ENCODE measurements at regions not wholly inside any gene's neighbourhood (a gene's known extent, or its start where the extent isn't known, plus 50 kb on each side); places are given as distances from the start of the nearest gene placed in this dataset.

- no peak for TF ChIP-seq EZH2phosphoT487 (IDR thresholded peaks at IDR 0.05; ENCODE audit: borderline replicate concordance)
- TF ChIP-seq CTCF (conservative IDR thresholded peaks at IDR 0.05; ENCODE audit: low read length), result no peak
- Histone ChIP-seq H3K79me2 (ENCODE audit: insufficient read depth, low read length) (no peaks in the 10 kb centered on the region), H4K20me1 (ENCODE audit: insufficient read depth, low read length, poor library complexity, severe bottlenecking) (no peaks in the 10 kb centered on the region), H3K27me3 (ENCODE audit: insufficient read depth, low read length, poor library complexity, severe bottlenecking) (no peaks in the 10 kb centered on the region), H2AFZ (ENCODE audit: low read length) (no peak overlapping the region), H3K36me3 (ENCODE audit: insufficient read depth, low read length) (no peaks in the 10 kb centered on the region), H3K4me2 (ENCODE audit: low read depth, low read length, poor library complexity, severe bottlenecking) (no peak overlapping the region), H3K9ac (ENCODE audit: low read depth, low read length, poor library complexity, severe bottlenecking) (no peak overlapping the region), H3K4me1 (ENCODE audit: insufficient read depth, low read length, poor library complexity, severe bottlenecking) (no peaks in the 10 kb centered on the region), H3K9me3 (ENCODE audit: insufficient read depth, low read depth, low read length) (no peaks in the 10 kb centered on the region), H3F3A (ENCODE audit: low read depth) (no peaks in the 10 kb centered on the region), H3K9me2 (replicated peaks; ENCODE audit: low read depth, low read length) (no peaks in the 10 kb centered on the region), H3K4me3 (ENCODE audit: low read length, poor library complexity, severe bottlenecking) (no peak overlapping the region)
Measured at GRCh38 chr20:50417023-50417329, 93.2 kb upstream of the PTPN1 start.

- no peak overlapping the region for H3K9ac ChIP-seq (ENCODE audit: low read depth, low read length, poor library complexity, severe bottlenecking)
- no peak overlapping the region for H3K4me3 ChIP-seq (ENCODE audit: low read length, poor library complexity, severe bottlenecking)
- no peaks in the 10 kb centered on the region for H3F3A ChIP-seq (ENCODE audit: low read depth)
- H3K27me3 ChIP-seq (ENCODE audit: insufficient read depth, low read length, poor library complexity, severe bottlenecking), result no peaks in the 10 kb centered on the region
- no peak overlapping the region for H2AFZ ChIP-seq (ENCODE audit: low read length)
- H3K9me2 ChIP-seq (replicated peaks; ENCODE audit: low read depth, low read length), result no peaks in the 10 kb centered on the region
- no peaks in the 10 kb centered on the region for H3K9me3 ChIP-seq (ENCODE audit: insufficient read depth, low read depth, low read length)
- no peaks in the 10 kb centered on the region for H3K79me2 ChIP-seq (ENCODE audit: insufficient read depth, low read length)
- no peaks in the 10 kb centered on the region for H3K4me1 ChIP-seq (ENCODE audit: insufficient read depth, low read length, poor library complexity, severe bottlenecking)
- H3K36me3 ChIP-seq (ENCODE audit: insufficient read depth, low read length), result no peaks in the 10 kb centered on the region
- H4K20me1 ChIP-seq (ENCODE audit: insufficient read depth, low read length, poor library complexity, severe bottlenecking), result no peaks in the 10 kb centered on the region
- no peak overlapping the region for H3K4me2 ChIP-seq (ENCODE audit: low read depth, low read length, poor library complexity, severe bottlenecking)
- no peak for TF ChIP-seq EZH2phosphoT487 (IDR thresholded peaks at IDR 0.05; ENCODE audit: borderline replicate concordance)
- TF ChIP-seq CTCF (conservative IDR thresholded peaks at IDR 0.05; ENCODE audit: low read length), result no peak
Measured at GRCh38 chr20:50417484-50418235, 92.5 kb upstream of the PTPN1 start.

- Histone ChIP-seq H2AFZ (ENCODE audit: low read length) (no peak overlapping the region), H3K79me2 (ENCODE audit: insufficient read depth, low read length) (no peaks in the 10 kb centered on the region), H3F3A (ENCODE audit: low read depth) (no peaks in the 10 kb centered on the region), H3K27me3 (ENCODE audit: insufficient read depth, low read length, poor library complexity, severe bottlenecking) (no peaks in the 10 kb centered on the region), H3K9me3 (ENCODE audit: insufficient read depth, low read depth, low read length) (no peaks in the 10 kb centered on the region), H4K20me1 (ENCODE audit: insufficient read depth, low read length, poor library complexity, severe bottlenecking) (no peaks in the 10 kb centered on the region), H3K4me1 (ENCODE audit: insufficient read depth, low read length, poor library complexity, severe bottlenecking) (no peaks in the 10 kb centered on the region), H3K9ac (ENCODE audit: low read depth, low read length, poor library complexity, severe bottlenecking) (no peak overlapping the region), H3K4me3 (ENCODE audit: low read length, poor library complexity, severe bottlenecking) (no peak overlapping the region), H3K36me3 (ENCODE audit: insufficient read depth, low read length) (no peaks in the 10 kb centered on the region), H3K9me2 (replicated peaks; ENCODE audit: low read depth, low read length) (no peaks in the 10 kb centered on the region), H3K4me2 (ENCODE audit: low read depth, low read length, poor library complexity, severe bottlenecking) (no peak overlapping the region)
- TF ChIP-seq EZH2phosphoT487 (IDR thresholded peaks at IDR 0.05; ENCODE audit: borderline replicate concordance) (no peak), CTCF (conservative IDR thresholded peaks at IDR 0.05; ENCODE audit: low read length) (no peak)
Measured at GRCh38 chr20:50418890-50419642, 91.1 kb upstream of the PTPN1 start.

All from Loucy (cell line).